ENCODE measurements at regions not wholly inside any gene's neighbourhood (a gene's known extent, or its start where the extent isn't known, plus 50 kb on each side); places are given as distances from the start of the nearest gene placed in this dataset.

DNA sequence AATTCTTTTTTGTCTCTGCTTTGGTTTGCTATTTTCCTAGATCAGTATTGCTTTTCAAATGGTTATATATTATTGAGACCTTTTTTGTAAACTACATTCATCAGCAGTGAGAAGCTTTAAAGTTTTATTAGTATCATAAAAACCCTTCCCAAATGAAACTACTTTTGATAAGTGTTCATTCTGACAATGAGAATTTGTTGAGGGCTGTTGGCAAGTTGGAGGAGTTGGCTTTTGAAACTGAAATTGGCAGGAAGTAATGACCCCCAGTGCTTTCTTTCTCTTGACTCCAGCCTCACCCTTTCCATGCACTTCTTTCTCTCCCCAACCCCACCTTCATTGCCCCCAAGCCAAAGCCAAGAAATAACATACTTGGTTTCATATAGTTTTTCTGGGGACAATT is 113.8 kb downstream of the ZIC5 start:
- no peak for ATAC-seq
- no peak overlapping the region for H3K4me3 ChIP-seq
- H3K9me3 ChIP-seq, result no peaks in the 10 kb centered on the region
- H3K4me1 ChIP-seq, result no peaks in the 10 kb centered on the region
- no peaks in the 10 kb centered on the region for H3K27me3 ChIP-seq
- TF ChIP-seq, protein P1, sequence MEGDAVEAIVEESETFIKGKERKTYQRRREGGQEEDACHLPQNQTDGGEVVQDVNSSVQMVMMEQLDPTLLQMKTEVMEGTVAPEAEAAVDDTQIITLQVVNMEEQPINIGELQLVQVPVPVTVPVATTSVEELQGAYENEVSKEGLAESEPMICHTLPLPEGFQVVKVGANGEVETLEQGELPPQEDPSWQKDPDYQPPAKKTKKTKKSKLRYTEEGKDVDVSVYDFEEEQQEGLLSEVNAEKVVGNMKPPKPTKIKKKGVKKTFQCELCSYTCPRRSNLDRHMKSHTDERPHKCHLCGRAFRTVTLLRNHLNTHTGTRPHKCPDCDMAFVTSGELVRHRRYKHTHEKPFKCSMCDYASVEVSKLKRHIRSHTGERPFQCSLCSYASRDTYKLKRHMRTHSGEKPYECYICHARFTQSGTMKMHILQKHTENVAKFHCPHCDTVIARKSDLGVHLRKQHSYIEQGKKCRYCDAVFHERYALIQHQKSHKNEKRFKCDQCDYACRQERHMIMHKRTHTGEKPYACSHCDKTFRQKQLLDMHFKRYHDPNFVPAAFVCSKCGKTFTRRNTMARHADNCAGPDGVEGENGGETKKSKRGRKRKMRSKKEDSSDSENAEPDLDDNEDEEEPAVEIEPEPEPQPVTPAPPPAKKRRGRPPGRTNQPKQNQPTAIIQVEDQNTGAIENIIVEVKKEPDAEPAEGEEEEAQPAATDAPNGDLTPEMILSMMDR (IDR thresholded peaks at IDR 0.05), result no peak
- H3K36me3 ChIP-seq, result no peaks in the 10 kb centered on the region
- intact Hi-C loops (cut with DNase I), result no loop called here
- no peak for DNase-seq
- H3K27ac ChIP-seq, result no peak overlapping the region

DNA sequence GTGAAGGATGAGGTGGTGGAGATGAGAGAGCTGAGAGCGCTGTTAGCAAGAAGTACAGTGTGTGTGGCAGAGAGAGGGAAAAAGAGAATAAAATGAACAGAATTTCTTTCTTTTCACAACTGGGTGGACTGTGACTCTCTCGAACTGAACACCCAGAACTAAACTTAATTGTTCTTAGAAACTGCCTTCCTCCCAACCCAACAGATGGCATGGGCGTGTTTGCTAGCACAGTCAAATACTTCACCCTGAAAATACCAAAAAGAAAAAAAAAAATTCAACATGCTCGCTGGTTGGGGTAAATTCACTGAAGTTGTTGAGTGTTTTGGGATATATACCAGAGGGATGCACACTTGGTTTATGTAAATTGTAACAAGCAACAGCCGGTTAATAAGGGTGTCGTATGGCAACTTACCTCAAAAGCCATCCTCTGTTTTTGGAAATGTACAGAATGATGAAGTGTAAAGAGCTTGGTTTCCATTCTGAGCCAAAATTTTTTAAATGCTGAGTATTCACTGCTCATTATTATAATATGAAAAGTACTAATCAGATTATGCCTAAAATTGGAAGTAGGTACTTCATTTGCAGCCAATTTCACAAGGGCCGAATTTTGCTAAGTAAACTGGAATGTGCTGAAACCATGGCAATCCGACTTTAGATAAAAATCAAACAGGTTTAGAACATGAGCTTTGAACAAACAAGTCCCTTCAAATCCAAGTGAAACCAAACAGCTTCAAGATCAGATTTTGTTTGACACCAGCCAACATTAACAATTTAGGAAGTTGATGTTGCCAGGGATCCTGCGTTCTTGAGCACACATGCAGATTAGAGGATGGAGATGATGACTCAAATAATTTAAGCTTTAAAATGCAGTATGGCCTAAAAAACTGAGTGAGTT is 115.8 kb downstream of the ZIC5 start:
- H3K27me3 ChIP-seq, result no peaks in the 10 kb centered on the region
- ATAC-seq, result no peak
- H3K36me3 ChIP-seq, result no peaks in the 10 kb centered on the region
- H3K4me1 ChIP-seq, result no peaks in the 10 kb centered on the region
- H3K9me3 ChIP-seq, result no peaks in the 10 kb centered on the region
- intact Hi-C loops (cut with DNase I), result no loop called here
- DNase-seq, result no peak
- no peak overlapping the region for H3K4me3 ChIP-seq
- TF ChIP-seq, protein P1 (IDR thresholded peaks at IDR 0.05), result no peak
- no peak overlapping the region for H3K27ac ChIP-seq

DNA sequence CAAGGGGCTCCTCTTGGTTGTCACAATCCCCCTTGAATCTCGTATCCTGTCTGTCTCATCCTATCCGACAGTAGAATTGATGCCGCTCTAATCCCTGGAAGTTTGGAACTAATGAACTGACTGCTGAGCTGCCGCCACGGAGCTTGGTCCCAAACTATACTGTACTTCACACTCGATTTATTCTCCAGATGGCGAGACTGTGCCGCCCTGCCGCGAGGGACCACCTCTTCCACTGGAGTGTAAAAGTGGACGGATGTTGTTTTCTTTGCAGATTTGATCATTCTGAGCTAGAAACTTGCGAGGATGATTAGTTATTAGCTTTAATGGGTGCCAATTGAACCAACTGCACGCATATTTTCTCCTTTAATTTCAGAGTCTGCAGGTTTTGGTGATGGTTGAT is 117.2 kb downstream of the ZIC5 start:
- H3K4me1 ChIP-seq, result no peaks in the 10 kb centered on the region
- H3K27me3 ChIP-seq, result no peaks in the 10 kb centered on the region
- DNase-seq (no peak), ATAC-seq (no peak)
- no peaks in the 10 kb centered on the region for H3K9me3 ChIP-seq
- H3K36me3 ChIP-seq, result no peaks in the 10 kb centered on the region
- intact Hi-C loops (cut with DNase I), result no loop called here
- TF ChIP-seq, protein P1 (IDR thresholded peaks at IDR 0.05), result no peak
- no peak overlapping the region for H3K4me3 ChIP-seq
- H3K27ac ChIP-seq, result no peak overlapping the region

DNA sequence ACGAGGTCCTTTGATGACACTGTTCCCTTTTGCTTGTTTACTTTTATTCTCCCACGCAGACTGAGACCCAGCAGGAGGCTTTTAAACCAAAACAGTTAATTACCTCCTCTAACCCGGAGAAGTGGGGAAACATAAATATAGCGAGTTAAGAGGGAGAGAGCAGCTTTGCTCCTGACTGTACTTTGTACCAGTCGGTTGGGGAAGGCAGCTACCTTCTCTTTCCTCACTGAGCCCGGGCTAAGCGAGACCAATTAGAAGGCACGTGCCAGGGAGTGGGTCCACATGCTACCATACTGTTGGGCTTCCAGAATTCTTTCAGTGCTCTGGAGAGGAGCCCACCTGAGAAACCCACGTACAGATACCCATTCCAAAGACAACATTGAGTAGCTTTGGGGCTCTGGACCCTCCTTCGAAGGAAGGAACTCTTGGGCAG is 124.2 kb downstream of the ZIC5 start:
- Histone ChIP-seq H3K4me3 (no peak overlapping the region), H3K27me3 (no peaks in the 10 kb centered on the region), H3K9me3 (no peaks in the 10 kb centered on the region), H3K36me3 (no peaks in the 10 kb centered on the region), H3K27ac (no peak overlapping the region), H3K4me1 (no peaks in the 10 kb centered on the region)
- TF ChIP-seq, protein P1 (IDR thresholded peaks at IDR 0.05), result no peak
- ATAC-seq, result no peak
- intact Hi-C loops (cut with DNase I), result no loop called here
- DNase-seq, result no peak

DNA sequence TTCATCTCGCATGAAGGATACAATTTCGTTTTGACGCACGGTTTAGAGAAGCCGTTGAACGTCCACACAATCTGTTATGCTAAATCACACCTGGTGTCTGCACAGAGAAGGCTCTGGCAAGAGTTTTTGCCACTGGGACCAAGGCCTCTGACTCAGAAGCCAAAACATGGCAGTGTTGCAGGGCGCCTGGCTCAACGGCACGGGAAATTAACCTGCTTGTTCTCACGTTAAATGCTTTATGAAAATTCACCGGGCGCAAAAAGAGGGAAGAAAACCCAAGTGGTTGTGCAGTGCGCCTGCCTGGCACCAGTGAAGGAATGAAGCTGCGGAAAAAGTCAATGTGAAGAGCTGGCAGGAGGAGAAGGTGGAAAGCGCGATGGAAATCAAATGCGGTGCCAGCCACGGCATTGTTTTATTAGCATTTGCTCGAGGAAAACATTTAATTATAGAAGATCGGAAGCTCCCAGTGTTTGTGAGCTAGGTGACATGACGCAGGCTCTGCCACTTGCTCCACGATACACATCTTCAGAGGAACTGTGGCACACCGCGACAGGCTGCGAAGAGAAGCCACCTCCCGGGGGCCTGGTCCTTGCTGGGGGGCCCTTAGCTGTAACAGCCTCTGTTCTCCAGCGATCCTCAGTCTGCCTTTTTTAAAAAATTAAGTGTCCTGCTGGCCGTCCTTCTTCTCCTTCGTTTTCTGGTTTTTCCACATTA is 126.2 kb downstream of the ZIC5 start:
- H3K27ac ChIP-seq, result no peak overlapping the region
- intact Hi-C loops (cut with DNase I), result no loop called here
- ATAC-seq, result no peak
- no peaks in the 10 kb centered on the region for H3K4me1 ChIP-seq
- TF ChIP-seq, protein P1 (IDR thresholded peaks at IDR 0.05), result no peak
- H3K4me3 ChIP-seq, result no peak overlapping the region
- H3K9me3 ChIP-seq, result no peaks in the 10 kb centered on the region
- DNase-seq, result no peak
- no peaks in the 10 kb centered on the region for H3K27me3 ChIP-seq
- no peaks in the 10 kb centered on the region for H3K36me3 ChIP-seq

All from upper lobe of right lung (tissue), 1 donor.